Retinal pigment epithelial cell (primary cell): ENCODE measurements at regions not wholly inside any gene's neighbourhood (a gene's known extent, or its start where the extent isn't known, plus 50 kb on each side); places are given as distances from the start of the nearest gene placed in this dataset.

Experiments used
- DNase-seq: peaks from one replicate; pipeline ENCODE4 v3.0.0-alpha.2; 2010; ENCODE audit warnings: low read depth
- H3K4me3 ChIP-seq: 2 replicates; pipeline ENCODE4 v1.5.1; 2011; ENCODE audit warnings: mild to moderate bottlenecking, low read length, control low read depth, moderate library complexity
- TF ChIP-seq, protein P1 (sequence below): conservative IDR thresholded peaks from 2 replicates; pipeline ENCODE4 v1.5.1; 2011; ENCODE audit warnings: low read depth, low read length, control low read depth, inconsistent platforms

DNA sequence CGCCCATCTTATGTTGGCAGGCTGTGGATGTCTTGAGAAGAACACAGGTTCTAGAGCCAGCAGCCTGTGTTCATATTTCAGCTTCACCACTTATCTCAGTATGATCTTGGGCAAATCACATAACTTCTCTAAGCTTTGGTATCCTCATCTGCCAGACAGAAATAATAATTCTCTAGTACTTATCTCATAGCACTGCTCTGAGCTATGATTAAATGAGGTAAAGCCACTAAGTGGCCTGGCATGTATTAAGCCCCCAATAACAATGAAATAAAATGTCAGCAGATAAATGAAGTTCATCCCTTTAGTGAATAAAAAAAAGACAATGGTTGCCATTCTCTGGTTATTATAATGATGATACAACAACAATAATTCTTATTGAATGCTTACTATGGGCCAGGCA, 104.9 kb upstream of the EEA1 start:
- no peak for DNase-seq
- H3K4me3 ChIP-seq = no peak overlapping the region
- TF ChIP-seq, protein P1, sequence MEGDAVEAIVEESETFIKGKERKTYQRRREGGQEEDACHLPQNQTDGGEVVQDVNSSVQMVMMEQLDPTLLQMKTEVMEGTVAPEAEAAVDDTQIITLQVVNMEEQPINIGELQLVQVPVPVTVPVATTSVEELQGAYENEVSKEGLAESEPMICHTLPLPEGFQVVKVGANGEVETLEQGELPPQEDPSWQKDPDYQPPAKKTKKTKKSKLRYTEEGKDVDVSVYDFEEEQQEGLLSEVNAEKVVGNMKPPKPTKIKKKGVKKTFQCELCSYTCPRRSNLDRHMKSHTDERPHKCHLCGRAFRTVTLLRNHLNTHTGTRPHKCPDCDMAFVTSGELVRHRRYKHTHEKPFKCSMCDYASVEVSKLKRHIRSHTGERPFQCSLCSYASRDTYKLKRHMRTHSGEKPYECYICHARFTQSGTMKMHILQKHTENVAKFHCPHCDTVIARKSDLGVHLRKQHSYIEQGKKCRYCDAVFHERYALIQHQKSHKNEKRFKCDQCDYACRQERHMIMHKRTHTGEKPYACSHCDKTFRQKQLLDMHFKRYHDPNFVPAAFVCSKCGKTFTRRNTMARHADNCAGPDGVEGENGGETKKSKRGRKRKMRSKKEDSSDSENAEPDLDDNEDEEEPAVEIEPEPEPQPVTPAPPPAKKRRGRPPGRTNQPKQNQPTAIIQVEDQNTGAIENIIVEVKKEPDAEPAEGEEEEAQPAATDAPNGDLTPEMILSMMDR = no peak

DNA sequence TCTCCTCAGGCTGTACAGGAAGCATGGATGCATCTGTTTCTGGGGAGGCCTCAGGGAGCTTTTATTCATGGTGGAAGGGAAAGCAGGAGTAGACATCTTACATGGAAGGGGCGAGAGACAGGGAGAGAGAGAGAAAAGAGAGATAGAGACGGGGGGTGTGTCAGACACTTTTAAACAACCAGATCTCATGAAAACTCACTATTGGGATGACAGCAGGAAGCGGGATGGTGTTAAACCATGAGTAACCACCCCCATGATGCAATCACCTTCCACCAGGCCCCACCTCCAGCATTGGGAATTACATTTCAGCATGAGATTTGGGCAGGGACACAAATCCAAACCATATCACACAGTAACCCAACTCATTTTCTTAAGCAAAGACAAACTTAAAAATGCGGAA, 110.0 kb upstream of the EEA1 start:
- DNase-seq = no peak
- TF ChIP-seq, protein P1 = no peak
- no peak overlapping the region for H3K4me3 ChIP-seq

DNA sequence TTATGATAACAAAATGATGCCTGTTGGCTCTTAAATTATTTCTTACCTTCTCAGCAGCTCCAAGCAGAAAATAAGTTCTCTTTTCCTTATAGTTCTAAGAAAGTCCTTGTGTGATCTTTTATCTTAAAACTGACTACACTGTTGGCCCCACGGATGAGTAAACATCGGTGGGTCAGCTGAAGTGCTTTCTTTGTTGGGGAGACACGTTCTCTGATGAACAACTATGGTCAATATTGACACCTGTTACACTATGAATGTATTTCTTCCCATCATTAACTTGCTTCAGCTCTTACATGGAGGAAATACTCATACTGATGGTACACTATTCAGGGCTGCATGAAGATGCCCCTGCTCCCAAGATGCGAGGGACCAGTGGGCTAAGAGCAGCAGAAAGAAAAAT, 110.8 kb upstream of the EEA1 start:
- H3K4me3 ChIP-seq = no peak overlapping the region
- TF ChIP-seq, protein P1 = no peak
- no peak for DNase-seq

DNA sequence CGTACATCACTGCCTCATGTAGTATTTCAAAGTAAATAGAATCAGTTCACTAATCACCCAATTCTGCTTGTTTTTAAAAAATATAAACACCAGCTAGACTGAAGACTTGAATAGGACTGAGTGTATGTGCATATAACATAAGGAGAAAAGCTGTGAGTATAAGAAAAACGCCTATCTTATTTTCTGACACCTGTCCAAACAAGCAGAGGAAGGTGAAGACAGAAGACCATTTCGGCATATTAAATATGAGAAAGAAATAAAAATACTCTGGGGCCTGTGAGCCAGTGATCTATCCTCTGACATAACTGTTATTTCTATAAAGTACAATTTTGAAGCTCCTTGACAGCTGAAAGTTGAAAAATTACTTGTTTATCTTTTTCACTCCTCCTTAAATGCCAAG, 111.3 kb upstream of the EEA1 start:
- TF ChIP-seq, protein P1 = no peak
- H3K4me3 ChIP-seq = no peak overlapping the region
- no peak for DNase-seq

DNA sequence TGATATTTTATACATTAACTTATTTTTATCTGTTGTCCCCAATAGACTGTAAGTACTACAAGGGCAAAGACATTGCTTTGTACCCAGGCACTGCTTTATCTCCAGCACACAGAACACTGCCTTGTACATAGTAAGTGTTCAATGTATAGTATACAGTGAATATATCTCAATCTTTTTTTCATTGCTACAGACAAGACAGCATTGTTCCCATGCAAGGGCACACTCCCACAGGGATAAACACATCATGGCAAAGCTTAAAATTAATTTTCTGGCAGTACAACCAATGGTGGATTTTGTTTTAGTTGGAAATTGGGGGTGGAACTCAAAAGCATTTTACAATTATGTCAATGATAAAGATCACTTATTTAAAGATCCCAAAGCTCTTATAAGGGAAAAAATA, 112.3 kb upstream of the EEA1 start:
- DNase-seq = no peak
- H3K4me3 ChIP-seq = no peak overlapping the region
- TF ChIP-seq, protein P1 = no peak

DNA sequence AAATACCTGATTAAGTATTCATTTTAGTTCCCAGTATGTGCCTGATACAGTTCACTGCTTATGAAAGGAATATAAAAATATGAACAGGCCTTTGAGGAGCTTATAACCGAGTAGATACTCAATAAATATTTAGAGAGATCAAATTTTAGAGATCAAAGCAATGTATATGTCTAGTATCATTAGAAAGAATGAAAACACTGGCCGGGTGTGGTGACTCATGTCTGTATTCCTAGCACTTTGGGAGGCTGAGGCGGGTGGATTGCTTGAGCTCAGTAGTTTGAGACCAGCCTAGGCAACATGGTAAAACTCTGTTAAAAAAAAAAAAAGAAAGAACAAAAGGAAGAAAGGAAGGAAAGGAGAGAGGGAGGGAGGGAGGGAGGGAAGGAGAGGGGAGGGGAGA, 113.2 kb upstream of the EEA1 start:
- no peak for DNase-seq
- H3K4me3 ChIP-seq = no peak overlapping the region
- TF ChIP-seq, protein P1 = no peak

DNA sequence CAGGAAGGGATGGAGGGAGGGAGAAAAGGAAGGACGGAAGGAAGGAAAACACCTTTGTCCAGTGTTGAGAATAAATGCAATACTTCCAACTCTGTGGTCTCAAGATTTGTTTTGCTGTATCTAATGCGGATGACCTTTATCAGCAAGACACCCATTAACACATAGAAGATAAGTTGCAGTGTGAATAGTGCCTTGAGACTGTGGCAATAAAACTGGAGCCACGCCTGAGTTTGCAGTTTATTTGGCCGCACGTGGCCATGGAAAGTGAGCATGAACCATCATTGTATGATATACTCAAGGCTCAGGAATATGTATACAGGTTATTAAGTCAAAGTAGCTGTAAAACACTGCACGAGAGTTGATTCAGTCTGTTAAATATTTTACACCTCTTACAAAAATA, 113.6 kb upstream of the EEA1 start:
- no peak for DNase-seq
- no peak overlapping the region for H3K4me3 ChIP-seq
- TF ChIP-seq, protein P1 = no peak
